ENCODE measurements at regions not wholly inside any gene's neighbourhood (a gene's known extent, or its start where the extent isn't known, plus 50 kb on each side); places are given as distances from the start of the nearest gene placed in this dataset.

- TF ChIP-seq CTCF (IDR thresholded peaks at IDR 0.05) (no peak), POLR2A (IDR thresholded peaks at IDR 0.05) (no peak)
These were observed 208.0 kb upstream of the DMRT1 start for GRCh38 chr9:633461-633860.

Data from lower leg skin (tissue), 3 donors.